ENCODE measurements at regions not wholly inside any gene's neighbourhood (a gene's known extent, or its start where the extent isn't known, plus 50 kb on each side); places are given as distances from the start of the nearest gene placed in this dataset.

- DNase-seq: no peak
- H3K27me3 ChIP-seq: no peaks in the 10 kb centered on the region
- no peak overlapping the region for H3K4me3 ChIP-seq (ENCODE audit: low read depth, low read length)
- peaks cover 2% of the 10 kb centered on the region for H3K4me1 ChIP-seq
- no peak for TF ChIP-seq CTCF (IDR thresholded peaks at IDR 0.05; ENCODE audit: low read depth, low read length)
- H3K36me3 ChIP-seq: no peaks in the 10 kb centered on the region
- no peaks in the 10 kb centered on the region for H3K9me3 ChIP-seq
Measured at GRCh38 chr4:180799798-180800197, 1443.4 kb upstream of the TENM3 start.

- Histone ChIP-seq H3K9me3 (no peaks in the 10 kb centered on the region), H3K4me3 (ENCODE audit: low read depth, low read length) (no peak overlapping the region), H3K27me3 (no peaks in the 10 kb centered on the region), H3K36me3 (no peaks in the 10 kb centered on the region), H3K4me1 (peaks cover 4% of the 10 kb centered on the region)
- no peak for DNase-seq
- no peak for TF ChIP-seq CTCF (IDR thresholded peaks at IDR 0.05; ENCODE audit: low read depth, low read length)
Measured at GRCh38 chr4:180805101-180805500, 1438.1 kb upstream of the TENM3 start.

DNA sequence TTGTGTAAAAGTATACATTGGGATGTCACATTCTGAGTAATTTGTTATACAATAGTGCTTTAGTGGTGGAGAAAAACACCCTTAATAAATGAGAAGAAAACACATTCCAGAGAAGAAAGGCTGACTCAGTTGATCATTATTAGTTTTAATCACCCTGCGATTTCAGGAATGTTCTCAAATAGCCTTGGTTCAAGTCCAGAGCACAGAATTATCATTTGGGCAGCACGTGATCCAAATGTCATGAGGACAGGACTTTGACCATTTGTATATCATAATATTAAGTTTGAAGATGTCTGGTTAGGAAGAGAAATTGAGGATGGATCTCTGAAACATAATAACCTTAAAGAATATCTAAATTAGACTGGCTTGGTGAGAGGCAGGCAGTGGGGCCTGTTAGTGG, 1434.3 kb upstream of the TENM3 start:
- Histone ChIP-seq H3K36me3 (no peaks in the 10 kb centered on the region), H3K27me3 (no peaks in the 10 kb centered on the region), H3K4me3 (ENCODE audit: low read depth, low read length) (no peak overlapping the region), H3K9me3 (no peaks in the 10 kb centered on the region), H3K4me1 (peaks cover 7% of the 10 kb centered on the region)
- TF ChIP-seq CTCF (IDR thresholded peaks at IDR 0.05; ENCODE audit: low read depth, low read length): no peak
- no peak for DNase-seq

GRCh38 chr4:180809439-180809838, 1433.8 kb upstream of the TENM3 start:
- H3K4me3 ChIP-seq (ENCODE audit: low read depth, low read length): no peak overlapping the region
- no peak for DNase-seq

DNA sequence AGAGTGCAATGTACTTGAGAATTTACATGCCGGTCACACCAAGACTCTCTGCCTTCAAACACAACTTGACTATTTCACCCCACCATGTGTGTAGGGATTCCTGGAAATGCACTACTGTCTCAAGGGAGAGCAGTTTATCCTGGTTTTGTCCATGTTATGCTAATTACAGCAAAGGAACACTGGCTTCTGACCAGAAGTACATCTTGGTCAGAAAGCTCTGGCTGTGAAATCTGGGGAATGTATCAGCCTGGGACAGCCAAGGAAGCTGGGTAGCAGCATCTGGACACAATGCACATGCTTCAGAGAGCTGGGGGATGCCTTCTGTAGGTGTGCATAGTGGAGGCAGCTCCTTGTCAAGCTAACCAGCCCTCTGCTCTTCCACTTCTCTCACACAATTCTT, 1432.6 kb upstream of the TENM3 start:
- H3K4me3 ChIP-seq (ENCODE audit: low read depth, low read length): no peak overlapping the region
- no peaks in the 10 kb centered on the region for H3K9me3 ChIP-seq
- no peak for DNase-seq
- H3K27me3 ChIP-seq: no peaks in the 10 kb centered on the region
- peaks cover 3% of the 10 kb centered on the region for H3K4me1 ChIP-seq
- no peak for TF ChIP-seq CTCF (IDR thresholded peaks at IDR 0.05; ENCODE audit: low read depth, low read length)
- H3K36me3 ChIP-seq: no peaks in the 10 kb centered on the region

More at GRCh38 chr4:180809439-180809838, 1433.8 kb upstream of the TENM3 start:
- TF ChIP-seq CTCF (IDR thresholded peaks at IDR 0.05; ENCODE audit: low read depth, low read length): no peak
- Histone ChIP-seq H3K9me3 (no peaks in the 10 kb centered on the region), H3K36me3 (no peaks in the 10 kb centered on the region), H3K27me3 (no peaks in the 10 kb centered on the region), H3K4me1 (peaks cover 7% of the 10 kb centered on the region)

GRCh38 chr4:180811556-180811955, 1431.6 kb upstream of the TENM3 start:
- DNase-seq: no peak
- Histone ChIP-seq H3K4me1 (peaks cover 3% of the 10 kb centered on the region), H3K4me3 (ENCODE audit: low read depth, low read length) (no peak overlapping the region), H3K9me3 (no peaks in the 10 kb centered on the region), H3K27me3 (no peaks in the 10 kb centered on the region), H3K36me3 (no peaks in the 10 kb centered on the region)
- TF ChIP-seq CTCF (IDR thresholded peaks at IDR 0.05; ENCODE audit: low read depth, low read length): no peak
